Type B pancreatic cell (in vitro differentiated cells): ENCODE measurements at regions not wholly inside any gene's neighbourhood (a gene's known extent, or its start where the extent isn't known, plus 50 kb on each side); places are given as distances from the start of the nearest gene placed in this dataset.

Experiments used
- DNase-seq: peaks from one replicate; pipeline ENCODE4 v3.0.0; 2021; ENCODE audit warnings: mixed read lengths; ENCODE audit not compliant: unreplicated experiment; ENCODE audit errors: extremely low spot score
- H3K27ac Mint-ChIP-seq: 2 replicates; pipeline ENCODE4 v1.8.0; 2021; ENCODE audit warnings: mild to moderate bottlenecking, mixed read lengths
- H3K27me3 Mint-ChIP-seq: 2 replicates; pipeline ENCODE4 v1.8.0; 2021; ENCODE audit warnings: mixed read lengths
- H3K36me3 Mint-ChIP-seq: 2 replicates; pipeline ENCODE4 v1.8.0; 2021; ENCODE audit warnings: mixed read lengths
- H3K4me1 Mint-ChIP-seq: one replicate; pipeline ENCODE4 v1.8.0; 2021; ENCODE audit warnings: mixed read lengths; ENCODE audit not compliant: unreplicated experiment
- H3K4me3 Mint-ChIP-seq: 2 replicates; pipeline ENCODE4 v1.8.0; 2021; ENCODE audit warnings: mild to moderate bottlenecking, mixed read lengths
- H3K9me3 Mint-ChIP-seq: 2 replicates; pipeline ENCODE4 v1.8.0; 2021; ENCODE audit warnings: mixed read lengths
- CTCF ChIP-seq: fragments of 200-600 bp; sonication (generic); conservative IDR thresholded peaks from 2 replicates; pipeline ENCODE4 v1.5.0; 2021; ENCODE audit warnings: antibody characterized with exemption, mild to moderate bottlenecking

DNA sequence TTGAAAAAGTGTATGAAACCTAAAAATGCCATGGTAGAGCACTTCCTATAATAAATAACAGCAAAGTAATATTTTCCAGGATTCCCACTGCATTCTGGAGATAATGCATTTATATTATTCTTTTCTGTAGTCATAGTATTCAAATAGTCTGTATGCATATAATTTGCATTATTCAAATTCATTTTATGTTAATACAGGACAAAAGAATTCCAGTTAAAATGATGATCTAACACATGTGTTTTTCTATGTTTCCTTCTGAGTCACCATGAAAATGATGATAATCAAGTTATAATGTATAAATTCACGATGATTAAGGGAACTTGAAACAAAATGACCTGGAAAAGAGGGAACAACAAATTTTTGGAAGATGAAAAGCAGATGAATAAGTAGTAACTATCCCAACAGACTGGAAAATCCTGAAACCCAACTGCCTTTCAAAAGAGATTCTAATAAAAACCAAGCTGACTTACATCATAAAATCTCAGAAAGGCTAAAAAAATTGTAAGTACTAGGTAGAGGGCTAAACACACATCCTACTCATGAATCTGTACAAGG, 358.6 kb upstream of the PAPPA start:
- no peaks in the 10 kb centered on the region for H3K36me3 Mint-ChIP-seq
- H3K4me3 Mint-ChIP-seq, result no peak overlapping the region
- DNase-seq, result no peak
- no peak overlapping the region for H3K27ac Mint-ChIP-seq
- no peaks in the 10 kb centered on the region for H3K9me3 Mint-ChIP-seq
- H3K4me1 Mint-ChIP-seq, result no peaks in the 10 kb centered on the region
- peaks cover 14% of the 10 kb centered on the region for H3K27me3 Mint-ChIP-seq
- no peak for TF ChIP-seq CTCF

DNA sequence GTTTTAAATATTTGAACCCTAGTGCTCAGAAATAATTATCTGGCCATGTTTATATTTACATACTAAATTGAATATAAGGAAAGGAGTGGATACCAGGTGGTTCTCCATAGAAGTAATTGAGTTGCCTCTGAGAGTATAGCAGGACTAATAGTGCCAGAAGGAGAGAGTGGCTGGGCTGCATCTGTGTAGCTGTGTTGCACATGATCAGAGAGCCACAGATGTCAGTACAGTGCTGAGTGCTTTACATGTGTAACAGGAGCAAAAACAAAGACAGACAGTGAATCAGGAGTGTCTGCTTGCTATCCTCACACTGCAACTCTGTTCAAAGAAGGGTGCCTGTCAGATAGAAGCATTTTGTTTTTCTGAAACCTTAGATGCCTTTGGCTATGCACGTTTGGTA, 353.9 kb upstream of the PAPPA start:
- no peak overlapping the region for H3K4me3 Mint-ChIP-seq
- no peak for TF ChIP-seq CTCF
- H3K4me1 Mint-ChIP-seq, result no peaks in the 10 kb centered on the region
- DNase-seq, result no peak
- peaks cover 16% of the 10 kb centered on the region for H3K27me3 Mint-ChIP-seq
- no peaks in the 10 kb centered on the region for H3K9me3 Mint-ChIP-seq
- H3K36me3 Mint-ChIP-seq, result no peaks in the 10 kb centered on the region
- no peak overlapping the region for H3K27ac Mint-ChIP-seq

- DNase-seq, result no peak
- no peaks in the 10 kb centered on the region for H3K9me3 Mint-ChIP-seq
- H3K27ac Mint-ChIP-seq, result no peak overlapping the region
Measured at GRCh38 chr9:115804206-115804605, 349.4 kb upstream of the PAPPA start.

GRCh38 chr9:115808108-115808507, 345.5 kb upstream of the PAPPA start:
- no peaks in the 10 kb centered on the region for H3K9me3 Mint-ChIP-seq
- H3K36me3 Mint-ChIP-seq, result no peaks in the 10 kb centered on the region
- no peak overlapping the region for H3K27ac Mint-ChIP-seq
- no peak for TF ChIP-seq CTCF
- no peak overlapping the region for H3K4me3 Mint-ChIP-seq
- H3K27me3 Mint-ChIP-seq, result no peaks in the 10 kb centered on the region
- no peak for DNase-seq
- no peaks in the 10 kb centered on the region for H3K4me1 Mint-ChIP-seq

More at GRCh38 chr9:115804206-115804605, 349.4 kb upstream of the PAPPA start:
- Mint-ChIP-seq H3K27me3 (peaks cover 6% of the 10 kb centered on the region), H3K36me3 (no peaks in the 10 kb centered on the region), H3K4me3 (no peak overlapping the region), H3K4me1 (no peaks in the 10 kb centered on the region)
- TF ChIP-seq CTCF, result no peak

GRCh38 chr9:115808695-115809094, 344.9 kb upstream of the PAPPA start:
- Mint-ChIP-seq H3K9me3 (no peaks in the 10 kb centered on the region), H3K27me3 (no peaks in the 10 kb centered on the region), H3K4me3 (no peak overlapping the region), H3K27ac (no peak overlapping the region), H3K36me3 (no peaks in the 10 kb centered on the region), H3K4me1 (no peaks in the 10 kb centered on the region)
- no peak for DNase-seq
- no peak for TF ChIP-seq CTCF

DNA sequence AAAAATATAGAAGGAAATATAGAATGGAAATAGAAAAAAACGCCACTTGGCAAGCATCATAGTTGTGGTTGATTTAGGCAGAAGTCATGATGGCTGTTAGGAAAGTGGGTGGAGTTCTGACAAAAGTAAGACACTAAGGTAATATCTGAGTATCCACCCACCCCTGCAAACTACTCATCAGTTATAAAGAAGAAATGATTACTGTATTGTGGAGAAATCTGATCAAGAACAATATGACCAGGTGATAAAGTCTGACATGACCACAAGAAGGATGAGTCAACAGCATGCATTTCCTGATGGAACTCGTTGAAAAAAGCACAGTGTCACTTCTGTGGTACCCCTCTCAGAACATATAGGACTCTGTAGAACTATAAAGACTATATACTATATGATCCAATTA, 343.4 kb upstream of the PAPPA start:
- Mint-ChIP-seq H3K36me3 (no peaks in the 10 kb centered on the region), H3K27ac (no peak overlapping the region), H3K4me3 (no peak overlapping the region), H3K9me3 (no peaks in the 10 kb centered on the region), H3K4me1 (no peaks in the 10 kb centered on the region), H3K27me3 (no peaks in the 10 kb centered on the region)
- no peak for TF ChIP-seq CTCF
- no peak for DNase-seq
